CD14-positive monocyte (primary cell): ENCODE measurements at regions not wholly inside any gene's neighbourhood (a gene's known extent, or its start where the extent isn't known, plus 50 kb on each side); places are given as distances from the start of the nearest gene placed in this dataset.

Experiments
- DNase-seq, 3 donors: peaks; one replicate each; pipeline ENCODE4 v3.0.0-alpha.2; 2011 to 2022
- H2AFZ ChIP-seq: 2 replicates; pipeline ENCODE4 v1.6.0; 2012; ENCODE audit warnings: mild to moderate bottlenecking, low read depth, low read length, inconsistent platforms; ENCODE audit not compliant: insufficient read depth, poor library complexity, severe bottlenecking
- H3K27ac ChIP-seq, 2 donors: 1 replicate in 1 of 2; 2 replicates in 1 of 2; pipeline ENCODE4 v1.5.1; 2012 to 2013; ENCODE audit warnings: low read length in 2 of 2, control low read depth in 1 of 2, inconsistent platforms in 1 of 2, low read depth in 1 of 2, mild to moderate bottlenecking in 1 of 2
- H3K27me3 ChIP-seq, 2 donors: one replicate each; pipeline versions ENCODE4 v1.6.0 to v1.6.1; 2011 to 2013; ENCODE audit warnings: low read length in 2 of 2; ENCODE audit not compliant: control insufficient read depth in 2 of 2, insufficient read depth in 2 of 2
- H3K36me3 ChIP-seq, 2 donors: replicated peaks in 1 of 2; 1 replicate in 1 of 2; 2 replicates in 1 of 2; pipeline versions ENCODE4 v1.5.1 to v1.6.1; 2012 to 2013; ENCODE audit warnings: low read length in 2 of 2, control low read depth in 1 of 2, inconsistent platforms in 1 of 2, mild to moderate bottlenecking in 1 of 2; ENCODE audit not compliant: insufficient read depth in 2 of 2, control insufficient read depth in 1 of 2
- H3K4me1 ChIP-seq, 2 donors: 1 replicate in 1 of 2; 2 replicates in 1 of 2; pipeline versions ENCODE4 v1.5.1 to v1.6.1; 2012 to 2013; ENCODE audit warnings: low read length in 2 of 2, control low read depth in 1 of 2, inconsistent platforms in 1 of 2, mild to moderate bottlenecking in 1 of 2, moderate library complexity in 1 of 2; ENCODE audit not compliant: insufficient read depth in 2 of 2, control insufficient read depth in 1 of 2
- H3K4me2 ChIP-seq: replicated peaks from 2 replicates; pipeline ENCODE3; 2012; ENCODE audit warnings: low read length, moderate library complexity, mild to moderate bottlenecking; ENCODE audit not compliant: poor library complexity, severe bottlenecking; ENCODE audit errors: extremely low read depth
- H3K4me3 ChIP-seq, 3 experiments: fragments of 200-600 bp in 1 of 3; sonication (generic) in 1 of 3; replicated peaks in 1 of 3; 1 replicate in 2 of 3; 2 replicates in 1 of 3; pipeline ENCODE4 v1.5.1; 2011 to 2013; ENCODE audit warnings: low read length in 3 of 3, mild to moderate bottlenecking in 3 of 3, control low read depth in 2 of 3, low read depth in 2 of 3, inconsistent platforms in 1 of 3, moderate library complexity in 1 of 3
- H3K79me2 ChIP-seq: 2 replicates; pipeline ENCODE4 v1.6.0; 2012; ENCODE audit warnings: mild to moderate bottlenecking, control low read depth, inconsistent platforms, low read length, moderate library complexity; ENCODE audit not compliant: insufficient read depth
- H3K9ac ChIP-seq: 2 replicates; pipeline ENCODE4 v1.6.0; 2017; ENCODE audit warnings: low read length, mild to moderate bottlenecking; ENCODE audit not compliant: insufficient read depth, poor library complexity, severe bottlenecking
- H3K9me3 ChIP-seq, 2 donors: replicated peaks in 1 of 2; 1 replicate in 1 of 2; 2 replicates in 1 of 2; pipeline versions ENCODE4 v1.5.1 to v1.6.1; 2012 to 2013; ENCODE audit warnings: low read length in 2 of 2, control low read depth in 1 of 2; ENCODE audit not compliant: control insufficient read depth in 1 of 2, insufficient read depth in 1 of 2
- H4K20me1 ChIP-seq: 2 replicates; pipeline ENCODE4 v1.6.0; 2012; ENCODE audit warnings: mild to moderate bottlenecking, low read length, control low read depth, moderate library complexity; ENCODE audit not compliant: insufficient read depth
- H3K27ac Mint-ChIP-seq, 7 donors: one replicate each; pipeline ENCODE4 v1.8.0; 2020; ENCODE audit warnings: mild to moderate bottlenecking in 7 of 7, mixed read lengths in 7 of 7, moderate library complexity in 6 of 7, inconsistent platforms in 2 of 7
- H3K27me3 Mint-ChIP-seq, 3 donors: one replicate each; pipeline ENCODE4 v1.8.0; 2021 to 2022; ENCODE audit warnings: low read depth in 3 of 3, mild to moderate bottlenecking in 3 of 3, mixed read lengths in 3 of 3, moderate library complexity in 3 of 3, inconsistent platforms in 1 of 3
- H3K36me3 Mint-ChIP-seq, 2 donors: one replicate each; pipeline ENCODE4 v1.8.0; 2020; ENCODE audit warnings: mixed read lengths in 2 of 2, inconsistent platforms in 1 of 2, mild to moderate bottlenecking in 1 of 2
- H3K4me1 Mint-ChIP-seq: one replicate; pipeline ENCODE4 v1.8.0; 2020; ENCODE audit warnings: mild to moderate bottlenecking, mixed read lengths
- H3K4me3 Mint-ChIP-seq, 2 donors: one replicate each; pipeline ENCODE4 v1.8.0; 2020; ENCODE audit warnings: mild to moderate bottlenecking in 2 of 2, mixed read lengths in 2 of 2, moderate library complexity in 1 of 2
- H3K9me3 Mint-ChIP-seq, 7 donors: one replicate each; pipeline ENCODE4 v1.8.0; 2020 to 2022; ENCODE audit warnings: mixed read lengths in 7 of 7, mild to moderate bottlenecking in 6 of 7, moderate library complexity in 6 of 7, inconsistent platforms in 2 of 7
- WGBS: methylation state at CpG from one replicate; pipeline ENCODE4 v1.1.5; 2013; ENCODE audit warnings: missing lambda C conversion rate; ENCODE audit not compliant: insufficient coverage; 5-methylcytosine and 5-hydroxymethylcytosine counted together
- intact Hi-C, 2 donors: fragments of 100-400 bp; cut with micrococcal nuclease; formaldehyde crosslinking; loops; one replicate each; pipeline versions ENCODE4 v1.15.0 to v1.15.1; 2023
- TF ChIP-seq, protein P1 (sequence below): fragments of 200-600 bp; IDR thresholded peaks from one replicate; pipeline ENCODE4 v1.8.0; 2022; ENCODE audit warnings: antibody characterized with exemption, mild to moderate bottlenecking

DNA sequence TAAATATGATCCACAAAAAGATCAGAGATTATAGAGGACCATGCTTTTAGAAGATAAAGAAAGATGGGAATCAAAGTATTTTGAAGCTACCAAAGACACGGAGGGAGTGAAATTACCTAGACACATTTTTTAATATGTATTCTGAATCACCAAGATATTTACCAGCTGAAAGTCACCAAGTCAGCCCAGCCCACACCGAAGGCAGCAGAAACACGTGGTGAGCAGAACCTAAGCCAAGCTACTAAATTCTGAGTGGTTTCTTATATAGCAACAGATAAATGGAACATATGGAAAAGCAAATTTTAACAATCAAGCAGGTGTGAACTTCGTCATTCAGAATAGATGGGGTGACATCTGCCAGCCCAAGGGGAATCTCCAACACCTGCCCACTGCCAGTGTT, 134.7 kb upstream of the AKR1E2 start:
- Histone ChIP-seq H3K9me3 (no peaks in the 10 kb centered on the region), H3K27ac (no peak overlapping the region), H4K20me1 (no peaks in the 10 kb centered on the region), H3K79me2 (no peaks in the 10 kb centered on the region), H3K9ac (no peak overlapping the region), H3K4me1 (no peaks in the 10 kb centered on the region), H3K4me3 (no peak overlapping the region), H3K36me3 (no peaks in the 10 kb centered on the region), H3K27me3 (no peaks in the 10 kb centered on the region), H3K4me2 (no peak overlapping the region), H2AFZ (no peak overlapping the region)
- no peaks in the 10 kb centered on the region for H3K36me3 Mint-ChIP-seq
- peaks cover 0 to 2% (median 0%) of the 10 kb centered on the region in 3 donors for H3K27me3 Mint-ChIP-seq
- WGBS: no CpG with 5 or more reads among the region's 4 CpGs
- no peak overlapping the region for H3K4me3 Mint-ChIP-seq
- TF ChIP-seq, protein P1, sequence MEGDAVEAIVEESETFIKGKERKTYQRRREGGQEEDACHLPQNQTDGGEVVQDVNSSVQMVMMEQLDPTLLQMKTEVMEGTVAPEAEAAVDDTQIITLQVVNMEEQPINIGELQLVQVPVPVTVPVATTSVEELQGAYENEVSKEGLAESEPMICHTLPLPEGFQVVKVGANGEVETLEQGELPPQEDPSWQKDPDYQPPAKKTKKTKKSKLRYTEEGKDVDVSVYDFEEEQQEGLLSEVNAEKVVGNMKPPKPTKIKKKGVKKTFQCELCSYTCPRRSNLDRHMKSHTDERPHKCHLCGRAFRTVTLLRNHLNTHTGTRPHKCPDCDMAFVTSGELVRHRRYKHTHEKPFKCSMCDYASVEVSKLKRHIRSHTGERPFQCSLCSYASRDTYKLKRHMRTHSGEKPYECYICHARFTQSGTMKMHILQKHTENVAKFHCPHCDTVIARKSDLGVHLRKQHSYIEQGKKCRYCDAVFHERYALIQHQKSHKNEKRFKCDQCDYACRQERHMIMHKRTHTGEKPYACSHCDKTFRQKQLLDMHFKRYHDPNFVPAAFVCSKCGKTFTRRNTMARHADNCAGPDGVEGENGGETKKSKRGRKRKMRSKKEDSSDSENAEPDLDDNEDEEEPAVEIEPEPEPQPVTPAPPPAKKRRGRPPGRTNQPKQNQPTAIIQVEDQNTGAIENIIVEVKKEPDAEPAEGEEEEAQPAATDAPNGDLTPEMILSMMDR: no peak
- H3K27ac Mint-ChIP-seq: no peak overlapping the region
- intact Hi-C loops: no loop called here
- DNase-seq: no peak
- peaks cover 8% of the 10 kb centered on the region for H3K4me1 Mint-ChIP-seq
- no peaks in the 10 kb centered on the region for H3K9me3 Mint-ChIP-seq

DNA sequence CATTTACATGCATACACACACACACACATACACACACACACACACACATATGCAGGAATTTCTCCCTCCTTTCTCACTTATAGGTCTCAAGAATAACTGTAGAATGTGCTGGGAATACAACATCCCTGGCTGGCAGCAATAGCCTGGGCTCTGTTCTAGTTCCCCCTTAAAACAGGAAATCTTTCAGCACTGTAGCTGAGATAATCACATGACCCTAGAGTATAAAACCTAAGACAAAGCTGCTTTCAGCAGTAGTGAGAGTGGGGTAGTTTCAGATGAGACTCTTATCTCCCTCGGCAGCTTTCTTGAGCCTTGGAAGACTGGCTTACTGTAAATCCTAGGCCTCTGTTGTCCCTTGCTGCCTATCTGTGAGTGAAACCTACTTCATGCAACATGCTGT, 137.4 kb upstream of the AKR1E2 start:
- Mint-ChIP-seq H3K36me3 (no peaks in the 10 kb centered on the region), H3K4me3 (no peak overlapping the region), H3K27me3 (peaks cover 0 to 2% (median 2%) of the 10 kb centered on the region in 3 donors), H3K4me1 (peaks cover 10% of the 10 kb centered on the region), H3K9me3 (no peaks in the 10 kb centered on the region), H3K27ac (no peak overlapping the region)
- no peaks in the 10 kb centered on the region for H3K27me3 ChIP-seq
- H3K27ac ChIP-seq: no peak overlapping the region
- H3K36me3 ChIP-seq: no peaks in the 10 kb centered on the region
- no peaks in the 10 kb centered on the region for H3K4me1 ChIP-seq
- no peak overlapping the region for H2AFZ ChIP-seq
- WGBS: no CpG with 5 or more reads among the region's 1 CpG
- H3K4me2 ChIP-seq: no peak overlapping the region
- intact Hi-C loops: no loop called here
- H3K4me3 ChIP-seq: no peak overlapping the region
- H4K20me1 ChIP-seq: no peaks in the 10 kb centered on the region
- H3K79me2 ChIP-seq: no peaks in the 10 kb centered on the region
- no peaks in the 10 kb centered on the region for H3K9me3 ChIP-seq
- TF ChIP-seq, protein P1: no peak
- no peak for DNase-seq
- H3K9ac ChIP-seq: no peak overlapping the region
